Breast epithelium (tissue), 3 donors: ENCODE measurements at regions not wholly inside any gene's neighbourhood (a gene's known extent, or its start where the extent isn't known, plus 50 kb on each side); places are given as distances from the start of the nearest gene placed in this dataset.

Experiments
- CTCF ChIP-seq, 3 donors: fragments of 450-650 bp; IDR thresholded peaks; one replicate each; pipeline ENCODE4 v1.5.1; 2016 to 2017; ENCODE audit warnings: antibody characterized with exemption in 3 of 3, mild to moderate bottlenecking in 3 of 3, moderate library complexity in 3 of 3
- POLR2A ChIP-seq: fragments of 450-650 bp; IDR thresholded peaks from one replicate; pipeline ENCODE4 v1.6.1; 2016; ENCODE audit warnings: antibody characterized with exemption, mild to moderate bottlenecking, moderate library complexity
- POLR2AphosphoS5 ChIP-seq, 3 donors: sonication (generic); formaldehyde crosslinking; IDR thresholded peaks; one replicate each; pipeline ENCODE4 v1.6.1; 2017; ENCODE audit warnings: antibody characterized with exemption in 3 of 3

GRCh38 chr11:120057595-120058581 lies 80.0 kb downstream of the TRIM29 start:
- TF ChIP-seq CTCF (IDR thresholded peaks at IDR 0.05): no peak
- TF ChIP-seq POLR2A: no peak
- TF ChIP-seq POLR2AphosphoS5 (IDR thresholded peaks at IDR 0.05): no peak
